22Rv1 (cell line): ENCODE measurements at regions not wholly inside any gene's neighbourhood (a gene's known extent, or its start where the extent isn't known, plus 50 kb on each side); places are given as distances from the start of the nearest gene placed in this dataset.

Experiments
- ZFX ChIP-seq: fragments of 450-650 bp; IDR thresholded peaks from 2 replicates; pipeline ENCODE4 v1.6.1; 2017; ENCODE audit warnings: antibody characterized with exemption, borderline replicate concordance
- TF ChIP-seq, protein P1 (sequence below): fragments of 450-650 bp; IDR thresholded peaks from 2 replicates; pipeline ENCODE4 v1.5.1; 2017; ENCODE audit warnings: mild to moderate bottlenecking

DNA sequence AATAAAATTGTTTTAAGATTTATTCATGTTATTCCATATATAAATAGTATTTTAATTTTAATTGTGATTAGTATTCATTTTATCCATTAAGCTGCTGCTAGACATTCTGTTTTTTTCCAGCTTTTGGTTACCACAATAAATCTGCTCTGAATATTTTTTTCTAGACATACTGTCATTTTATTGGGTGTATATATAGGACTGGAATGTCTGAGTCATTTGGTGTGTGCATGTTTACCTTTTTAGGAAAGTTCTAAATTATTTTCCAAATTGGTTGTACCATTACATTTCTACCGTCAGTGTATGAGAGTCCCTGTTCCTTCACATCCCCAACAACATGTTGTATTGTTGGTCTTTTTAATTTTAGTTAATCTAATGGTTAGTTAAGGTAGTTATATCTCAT lies 1138.1 kb downstream of the REEP3 start:
- TF ChIP-seq, protein P1, sequence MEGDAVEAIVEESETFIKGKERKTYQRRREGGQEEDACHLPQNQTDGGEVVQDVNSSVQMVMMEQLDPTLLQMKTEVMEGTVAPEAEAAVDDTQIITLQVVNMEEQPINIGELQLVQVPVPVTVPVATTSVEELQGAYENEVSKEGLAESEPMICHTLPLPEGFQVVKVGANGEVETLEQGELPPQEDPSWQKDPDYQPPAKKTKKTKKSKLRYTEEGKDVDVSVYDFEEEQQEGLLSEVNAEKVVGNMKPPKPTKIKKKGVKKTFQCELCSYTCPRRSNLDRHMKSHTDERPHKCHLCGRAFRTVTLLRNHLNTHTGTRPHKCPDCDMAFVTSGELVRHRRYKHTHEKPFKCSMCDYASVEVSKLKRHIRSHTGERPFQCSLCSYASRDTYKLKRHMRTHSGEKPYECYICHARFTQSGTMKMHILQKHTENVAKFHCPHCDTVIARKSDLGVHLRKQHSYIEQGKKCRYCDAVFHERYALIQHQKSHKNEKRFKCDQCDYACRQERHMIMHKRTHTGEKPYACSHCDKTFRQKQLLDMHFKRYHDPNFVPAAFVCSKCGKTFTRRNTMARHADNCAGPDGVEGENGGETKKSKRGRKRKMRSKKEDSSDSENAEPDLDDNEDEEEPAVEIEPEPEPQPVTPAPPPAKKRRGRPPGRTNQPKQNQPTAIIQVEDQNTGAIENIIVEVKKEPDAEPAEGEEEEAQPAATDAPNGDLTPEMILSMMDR: no peak
- no peak for TF ChIP-seq ZFX
